Activated naive CD4-positive, alpha-beta T cell treated with anti-CD3 and anti-CD28 coated beads for 36 hours (primary cell): ENCODE measurements at regions not wholly inside any gene's neighbourhood (a gene's known extent, or its start where the extent isn't known, plus 50 kb on each side); places are given as distances from the start of the nearest gene placed in this dataset. TPM values are rescaled to one million over a fixed set of nuclear protein-coding genes. Genes with fewer than 3 reads are reported as not detected.
"Not testable (repeated sequence)": the region's sequence is repeated elsewhere in the genome, so short reads cannot be mapped to it uniquely, and the experiment has no call there.

Source experiments
- CTCF ChIA-PET: fragments of 350-600 bp; sonication (Branson Sonifier 250); formaldehyde crosslinking; loops from one replicate; lab custom pipeline; 2021; ENCODE audit warnings: antibody characterized with exemption; lab: Charles Lee
- DNase-seq: peaks from one replicate; pipeline ENCODE4 v3.0.0-alpha.2; 2020
- H3K27ac Mint-ChIP-seq: one replicate; pipeline ENCODE4 v1.8.0; 2021; ENCODE audit warnings: mild to moderate bottlenecking, mixed read lengths
- H3K27me3 Mint-ChIP-seq: one replicate; pipeline ENCODE4 v1.8.0; 2021; ENCODE audit warnings: low read depth, mixed read lengths
- H3K36me3 Mint-ChIP-seq: one replicate; pipeline ENCODE4 v1.8.0; 2021; ENCODE audit warnings: low read depth, mixed read lengths
- H3K4me1 Mint-ChIP-seq: one replicate; pipeline ENCODE4 v1.8.0; 2021; ENCODE audit warnings: low read depth, mixed read lengths
- H3K4me3 Mint-ChIP-seq: one replicate; pipeline ENCODE4 v1.8.0; 2021; ENCODE audit warnings: mild to moderate bottlenecking, moderate library complexity, mixed read lengths
- H3K9me3 Mint-ChIP-seq: one replicate; pipeline ENCODE4 v1.8.0; 2021; ENCODE audit warnings: mixed read lengths
- intact Hi-C: fragments of 100-400 bp; cut with micrococcal nuclease; formaldehyde crosslinking; loops from one replicate; pipeline ENCODE4 v1.15.1; 2023
- microRNA-seq: library from miRNA; unstranded; fragments of <30 nt; microRNA quantifications from one replicate; pipeline ENCODE4 v1.2.0, GENCODE V29; 2022; ENCODE audit warnings: borderline microRNAs expressed, borderline replicate concordance

DNA sequence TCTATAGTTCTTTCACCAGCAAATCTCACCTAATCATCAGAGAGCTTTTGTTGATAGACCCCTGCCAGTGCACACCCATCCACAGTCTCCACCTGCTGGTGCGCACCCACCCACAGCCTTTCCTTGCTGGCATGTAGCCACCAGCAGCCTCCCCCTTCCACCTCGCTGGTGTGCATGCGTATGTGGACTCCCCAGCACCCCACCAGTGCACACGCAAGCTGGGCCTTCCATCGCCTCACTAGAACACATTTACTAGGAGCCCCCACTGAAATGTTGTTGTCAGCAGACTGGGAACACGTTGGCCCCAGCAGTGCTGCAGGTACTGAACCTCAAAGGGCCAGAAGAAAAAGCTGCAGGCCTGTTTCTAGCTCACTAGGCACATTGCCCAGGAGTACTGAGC, 104.9 kb upstream of the ZWINT start:
- intact Hi-C loops: no loop called here
- CTCF ChIA-PET: no interaction called here
- H3K27ac Mint-ChIP-seq: no peak overlapping the region
- no peaks in the 10 kb centered on the region for H3K4me1 Mint-ChIP-seq
- DNase-seq: no peak
- H3K36me3 Mint-ChIP-seq: no peaks in the 10 kb centered on the region
- H3K27me3 Mint-ChIP-seq: no peaks in the 10 kb centered on the region
- H3K9me3 Mint-ChIP-seq: peaks cover 3% of the 10 kb centered on the region
- H3K4me3 Mint-ChIP-seq: no peak overlapping the region

DNA sequence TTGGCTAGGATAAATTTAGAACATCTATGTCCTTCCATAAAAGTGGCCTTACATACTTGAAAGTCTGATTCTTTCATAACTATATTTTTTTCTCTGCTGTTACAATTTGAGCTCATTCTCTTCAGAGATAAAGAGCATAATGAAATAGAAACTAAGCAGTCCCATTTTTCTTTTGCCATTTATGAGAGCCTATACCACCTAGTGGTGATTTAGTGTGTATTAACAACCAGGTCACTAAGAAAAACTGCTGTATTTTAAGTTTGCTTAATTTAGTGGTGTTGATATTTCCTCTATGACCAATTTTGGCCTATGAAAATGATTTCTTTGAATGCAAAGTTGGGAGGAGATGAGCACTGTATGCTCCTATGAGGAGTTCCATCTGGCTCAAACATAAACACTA, 88.7 kb upstream of the ZWINT start:
- Mint-ChIP-seq H3K9me3 (peaks cover 4% of the 10 kb centered on the region), H3K4me1 (no peaks in the 10 kb centered on the region), H3K27me3 (no peaks in the 10 kb centered on the region), H3K36me3 (no peaks in the 10 kb centered on the region), H3K27ac (no peak overlapping the region), H3K4me3 (no peak overlapping the region)
- CTCF ChIA-PET: interaction anchor here (0.6 kb wide), 1 partner anchor 143 kb away, joined by 4 read pairs; no protein-coding TSS in a partner anchor
- intact Hi-C loops: no loop called here
- no peak for DNase-seq

- H3K4me1 Mint-ChIP-seq, intact Hi-C loops, H3K4me3 Mint-ChIP-seq, H3K27ac Mint-ChIP-seq, DNase-seq, CTCF ChIA-PET, H3K27me3 Mint-ChIP-seq, H3K36me3 Mint-ChIP-seq, H3K9me3 Mint-ChIP-seq: not testable (repeated sequence)
Measured at GRCh38 chr10:56447613-56448012, 86.6 kb upstream of the ZWINT start.

DNA sequence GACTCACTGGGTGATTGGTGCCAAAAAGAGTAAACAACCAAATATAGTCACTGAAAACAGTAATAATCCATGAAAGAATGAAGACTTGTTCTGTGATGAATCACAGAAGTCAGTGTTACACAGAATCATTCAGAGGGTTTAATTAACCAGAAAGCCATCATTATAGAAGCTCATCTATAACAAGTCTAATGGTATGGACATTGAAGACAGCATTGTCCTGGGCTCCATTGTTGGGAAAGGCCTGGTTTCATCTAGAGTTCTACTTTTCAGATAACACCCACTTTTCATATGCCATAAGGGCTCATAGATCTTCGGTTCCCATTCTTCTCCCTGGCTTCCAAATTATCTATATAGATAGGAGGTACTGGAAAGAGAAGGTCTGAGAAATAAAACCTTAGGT, 80.3 kb upstream of the ZWINT start:
- H3K4me3 Mint-ChIP-seq, H3K36me3 Mint-ChIP-seq, H3K27me3 Mint-ChIP-seq, CTCF ChIA-PET, DNase-seq, H3K27ac Mint-ChIP-seq, H3K9me3 Mint-ChIP-seq, H3K4me1 Mint-ChIP-seq, intact Hi-C loops: not testable (repeated sequence)

Small RNA genes lying in the stretch of these regions (microRNA-seq; reads per million reads assigned to microRNA genes)
- not detected for gene MIR3924
